Neural progenitor cell (in vitro differentiated cells): ENCODE measurements at regions not wholly inside any gene's neighbourhood (a gene's known extent, or its start where the extent isn't known, plus 50 kb on each side); places are given as distances from the start of the nearest gene placed in this dataset.

Experiments
- DNase-seq: peaks from one replicate; pipeline ENCODE4 v3.0.0-alpha.2; 2016; ENCODE audit warnings: low spot score
- H2AFZ ChIP-seq: fragments of 200-600 bp; sonication (generic); replicated peaks from 2 replicates; pipeline ENCODE4 v1.6.1; 2016; ENCODE audit warnings: antibody characterized with exemption
- H3F3A ChIP-seq: fragments of 200-600 bp; sonication (generic); 2 replicates; pipeline ENCODE4 v1.6.1; 2016; ENCODE audit warnings: antibody characterized with exemption, low read depth
- H3K27ac ChIP-seq: fragments of 200-600 bp; sonication (generic); 2 replicates; pipeline ENCODE4 v1.5.1; 2016; ENCODE audit warnings: mild to moderate bottlenecking
- H3K27me3 ChIP-seq: fragments of 200-600 bp; sonication (generic); 2 replicates; pipeline ENCODE4 v1.6.1; 2016; ENCODE audit warnings: mild to moderate bottlenecking, moderate library complexity
- H3K36me3 ChIP-seq: fragments of 200-600 bp; sonication (generic); 2 replicates; pipeline ENCODE4 v1.5.1; 2016
- H3K4me1 ChIP-seq: fragments of 200-600 bp; sonication (generic); 2 replicates; pipeline ENCODE4 v1.6.1; 2016; ENCODE audit warnings: mixed run types
- H3K4me2 ChIP-seq: fragments of 200-600 bp; sonication (generic); 2 replicates; pipeline ENCODE4 v1.6.1; 2016
- H3K4me3 ChIP-seq: fragments of 200-600 bp; sonication (generic); 2 replicates; pipeline ENCODE4 v1.5.1; 2016
- H3K79me2 ChIP-seq: fragments of 200-600 bp; sonication (generic); 2 replicates; pipeline ENCODE4 v1.6.1; 2016; ENCODE audit warnings: low read depth
- H3K9ac ChIP-seq: fragments of 200-600 bp; sonication (generic); 2 replicates; pipeline ENCODE4 v1.6.1; 2016
- H3K9me3 ChIP-seq: fragments of 200-600 bp; sonication (generic); 2 replicates; pipeline ENCODE4 v1.5.1; 2016; ENCODE audit warnings: low read depth
- H4K20me1 ChIP-seq: fragments of 200-600 bp; sonication (generic); 2 replicates; pipeline ENCODE4 v1.6.1; 2016; ENCODE audit warnings: low read depth
- H3K27ac Mint-ChIP-seq: 3 replicates; pipeline ENCODE4 v1.8.0; 2021; ENCODE audit warnings: mixed read lengths
- H3K27me3 Mint-ChIP-seq: 2 replicates; pipeline ENCODE4 v1.8.0; 2022; ENCODE audit warnings: low read depth, mild to moderate bottlenecking, inconsistent platforms, moderate library complexity, mixed read lengths; ENCODE audit not compliant: insufficient read depth
- H3K36me3 Mint-ChIP-seq: 3 replicates; pipeline ENCODE4 v1.8.0; 2021; ENCODE audit warnings: mixed read lengths
- H3K4me1 Mint-ChIP-seq: 3 replicates; pipeline ENCODE4 v1.8.0; 2021; ENCODE audit warnings: mixed read lengths
- H3K4me3 Mint-ChIP-seq: 3 replicates; pipeline ENCODE4 v1.8.0; 2021; ENCODE audit warnings: mild to moderate bottlenecking, moderate library complexity, mixed read lengths
- H3K9me3 Mint-ChIP-seq: 3 replicates; pipeline ENCODE4 v1.8.0; 2020; ENCODE audit warnings: mixed read lengths
- CTCF ChIP-seq: fragments of 200-600 bp; sonication (generic); IDR thresholded peaks from 2 replicates; pipeline ENCODE4 v1.5.1; 2017; ENCODE audit warnings: antibody characterized with exemption, mild to moderate bottlenecking
- EZH2 ChIP-seq: fragments of 200-600 bp; sonication (generic); IDR thresholded peaks from 2 replicates; pipeline ENCODE4 v1.6.1; 2017; ENCODE audit warnings: antibody characterized with exemption, mild to moderate bottlenecking, moderate library complexity
- EZH2phosphoT487 ChIP-seq: fragments of 200-600 bp; sonication (generic); IDR thresholded peaks from 2 replicates; pipeline ENCODE4 v1.6.1; 2017; ENCODE audit warnings: antibody characterized with exemption

- Histone ChIP-seq H3K9me3 (no peaks in the 10 kb centered on the region), H3K4me3 (no peak overlapping the region), H3K9ac (no peak overlapping the region), H3K4me1 (no peaks in the 10 kb centered on the region), H4K20me1 (no peaks in the 10 kb centered on the region), H3K4me2 (no peak overlapping the region), H3F3A (no peaks in the 10 kb centered on the region), H2AFZ (no peak overlapping the region), H3K27ac (no peak overlapping the region), H3K27me3 (no peaks in the 10 kb centered on the region), H3K79me2 (no peaks in the 10 kb centered on the region), H3K36me3 (no peaks in the 10 kb centered on the region)
- no peak overlapping the region for H3K27ac Mint-ChIP-seq
- H3K27me3 Mint-ChIP-seq = peaks cover 3% of the 10 kb centered on the region
- H3K4me1 Mint-ChIP-seq = no peaks in the 10 kb centered on the region
- DNase-seq = no peak
- no peaks in the 10 kb centered on the region for H3K9me3 Mint-ChIP-seq
- no peaks in the 10 kb centered on the region for H3K36me3 Mint-ChIP-seq
- TF ChIP-seq CTCF (no peak), EZH2 (no peak), EZH2phosphoT487 (no peak)
- H3K4me3 Mint-ChIP-seq = no peak overlapping the region
These were observed 209.1 kb upstream of the MTPN start for GRCh38 chr7:136186281-136186680.

GRCh38 chr7:136184719-136185118 lies 207.6 kb upstream of the MTPN start:
- H3K79me2 ChIP-seq = no peaks in the 10 kb centered on the region
- peaks cover 8% of the 10 kb centered on the region for H3K4me1 Mint-ChIP-seq

GRCh38 chr7:136183981-136184380 lies 206.8 kb upstream of the MTPN start:
- Histone ChIP-seq H2AFZ (peak overlapping the region; percentile 93), H3K9ac (no peak overlapping the region), H3K36me3 (no peaks in the 10 kb centered on the region), H3K27me3 (no peaks in the 10 kb centered on the region), H3F3A (no peaks in the 10 kb centered on the region), H3K9me3 (no peaks in the 10 kb centered on the region), H3K79me2 (no peaks in the 10 kb centered on the region), H3K4me3 (no peak overlapping the region), H3K27ac (no peak overlapping the region), H4K20me1 (no peaks in the 10 kb centered on the region), H3K4me1 (peaks cover 6% of the 10 kb centered on the region), H3K4me2 (no peak overlapping the region)
- peaks cover 3% of the 10 kb centered on the region for H3K27me3 Mint-ChIP-seq
- peak; percentile 45 for DNase-seq
- H3K36me3 Mint-ChIP-seq = no peaks in the 10 kb centered on the region
- no peak overlapping the region for H3K27ac Mint-ChIP-seq
- H3K9me3 Mint-ChIP-seq = no peaks in the 10 kb centered on the region
- no peak for TF ChIP-seq EZH2phosphoT487
- TF ChIP-seq EZH2 = no peak
- TF ChIP-seq CTCF = peak; percentile 50
- H3K4me3 Mint-ChIP-seq = no peak overlapping the region
- peaks cover 13% of the 10 kb centered on the region for H3K4me1 Mint-ChIP-seq

More at GRCh38 chr7:136184719-136185118, 207.6 kb upstream of the MTPN start:
- Histone ChIP-seq H3K9ac (no peak overlapping the region), H3K27ac (no peak overlapping the region), H3F3A (no peaks in the 10 kb centered on the region), H3K4me3 (no peak overlapping the region), H3K9me3 (no peaks in the 10 kb centered on the region), H2AFZ (no peak overlapping the region), H3K36me3 (no peaks in the 10 kb centered on the region), H4K20me1 (no peaks in the 10 kb centered on the region), H3K4me2 (no peak overlapping the region), H3K4me1 (peaks cover 6% of the 10 kb centered on the region), H3K27me3 (no peaks in the 10 kb centered on the region)
- H3K36me3 Mint-ChIP-seq = no peaks in the 10 kb centered on the region
- no peak for DNase-seq
- no peaks in the 10 kb centered on the region for H3K9me3 Mint-ChIP-seq
- peaks cover 3% of the 10 kb centered on the region for H3K27me3 Mint-ChIP-seq
- H3K27ac Mint-ChIP-seq = no peak overlapping the region
- TF ChIP-seq EZH2phosphoT487 = no peak
- TF ChIP-seq EZH2 = no peak
- TF ChIP-seq CTCF = no peak
- H3K4me3 Mint-ChIP-seq = no peak overlapping the region

GRCh38 chr7:136180984-136181383 lies 203.8 kb upstream of the MTPN start:
- H3K27ac Mint-ChIP-seq = no peak overlapping the region
- H3K4me1 Mint-ChIP-seq = peaks cover 14% of the 10 kb centered on the region
- Histone ChIP-seq H3K36me3 (no peaks in the 10 kb centered on the region), H3K9me3 (no peaks in the 10 kb centered on the region), H4K20me1 (no peaks in the 10 kb centered on the region), H3K4me3 (no peak overlapping the region), H3K4me1 (peaks cover 6% of the 10 kb centered on the region), H3K27me3 (no peaks in the 10 kb centered on the region), H2AFZ (no peak overlapping the region), H3F3A (no peaks in the 10 kb centered on the region), H3K79me2 (no peaks in the 10 kb centered on the region), H3K9ac (no peak overlapping the region), H3K27ac (no peak overlapping the region), H3K4me2 (no peak overlapping the region)
- H3K36me3 Mint-ChIP-seq = no peaks in the 10 kb centered on the region
- no peaks in the 10 kb centered on the region for H3K9me3 Mint-ChIP-seq
- TF ChIP-seq EZH2 (no peak), EZH2phosphoT487 (no peak), CTCF (no peak)
- peaks cover 3% of the 10 kb centered on the region for H3K27me3 Mint-ChIP-seq
- H3K4me3 Mint-ChIP-seq = no peak overlapping the region
- DNase-seq = no peak
